ENCODE measurements at regions not wholly inside any gene's neighbourhood (a gene's known extent, or its start where the extent isn't known, plus 50 kb on each side); places are given as distances from the start of the nearest gene placed in this dataset.
"Not testable (repeated sequence)": the region's sequence is repeated elsewhere in the genome, so short reads cannot be mapped to it uniquely, and the experiment has no call there.

DNA sequence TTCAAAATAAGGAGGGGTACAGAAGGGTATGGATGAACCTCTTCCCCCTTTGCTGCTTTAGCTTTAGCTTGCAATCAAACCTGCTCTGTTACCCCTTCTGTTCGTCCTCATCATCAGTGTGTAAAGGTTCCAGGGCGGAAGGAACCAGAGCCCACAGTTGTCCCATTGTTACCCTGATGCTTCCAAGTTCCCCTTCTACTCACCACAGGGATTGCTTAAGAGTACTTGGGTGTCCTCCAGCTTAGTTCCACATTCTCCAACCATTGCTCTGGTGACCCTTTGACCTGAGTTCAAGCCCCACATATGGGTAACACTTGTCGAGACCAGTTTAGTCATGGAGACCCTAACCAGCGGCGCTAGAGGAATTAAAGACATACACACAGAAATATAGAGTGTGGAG, 1080.1 kb upstream of the ALCAM start:
- Mint-ChIP-seq H3K4me1 (peaks cover 3% of the 10 kb centered on the region), H3K27me3 (no peaks in the 10 kb centered on the region), H3K27ac (no peak overlapping the region), H3K36me3 (no peaks in the 10 kb centered on the region), H3K4me3 (no peak overlapping the region), H3K9me3 (peaks cover 15% of the 10 kb centered on the region)
- no peak for DNase-seq

- H3K36me3 Mint-ChIP-seq, result no peaks in the 10 kb centered on the region
- H3K4me1 Mint-ChIP-seq, result peaks cover 3% of the 10 kb centered on the region
- H3K27me3 Mint-ChIP-seq, result no peaks in the 10 kb centered on the region
- H3K9me3 Mint-ChIP-seq, result peaks cover 2% of the 10 kb centered on the region
- no peak for DNase-seq
- H3K4me3 Mint-ChIP-seq, result no peak overlapping the region
- H3K27ac Mint-ChIP-seq, result no peak overlapping the region
Observed at GRCh38 chr3:104291437-104291851, 1075.3 kb upstream of the ALCAM start.

DNA sequence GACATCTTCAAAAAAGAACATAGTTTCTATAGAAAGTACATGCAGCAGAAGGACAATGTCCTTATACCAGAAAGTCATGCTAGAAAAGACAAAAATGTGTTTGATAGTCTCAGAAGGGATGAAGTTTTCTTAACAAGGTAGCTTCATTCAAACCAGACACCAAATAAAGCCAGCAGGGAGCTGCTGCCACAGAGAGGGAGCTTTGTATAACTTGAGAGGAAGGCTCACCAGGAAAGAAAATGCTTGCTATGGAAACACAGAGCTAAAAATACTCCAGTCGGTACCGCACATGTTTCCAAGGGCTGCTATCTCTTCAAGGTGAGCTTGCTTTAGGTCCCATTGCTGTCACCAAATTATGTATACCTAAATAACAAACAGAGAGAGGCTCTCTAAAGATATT, 1074.8 kb upstream of the ALCAM start:
- H3K4me3 Mint-ChIP-seq, result no peak overlapping the region
- no peak for DNase-seq
- H3K27ac Mint-ChIP-seq, result no peak overlapping the region
- H3K36me3 Mint-ChIP-seq, result no peaks in the 10 kb centered on the region
- peaks cover 2% of the 10 kb centered on the region for H3K9me3 Mint-ChIP-seq
- H3K27me3 Mint-ChIP-seq, result no peaks in the 10 kb centered on the region
- peaks cover 3% of the 10 kb centered on the region for H3K4me1 Mint-ChIP-seq

GRCh38 chr3:104297617-104298016, 1069.1 kb upstream of the ALCAM start:
- DNase-seq, result no peak
- Mint-ChIP-seq H3K36me3 (no peaks in the 10 kb centered on the region), H3K27me3 (no peaks in the 10 kb centered on the region), H3K4me1 (no peaks in the 10 kb centered on the region), H3K27ac (no peak overlapping the region), H3K9me3 (peaks cover 2% of the 10 kb centered on the region), H3K4me3 (no peak overlapping the region)

DNA sequence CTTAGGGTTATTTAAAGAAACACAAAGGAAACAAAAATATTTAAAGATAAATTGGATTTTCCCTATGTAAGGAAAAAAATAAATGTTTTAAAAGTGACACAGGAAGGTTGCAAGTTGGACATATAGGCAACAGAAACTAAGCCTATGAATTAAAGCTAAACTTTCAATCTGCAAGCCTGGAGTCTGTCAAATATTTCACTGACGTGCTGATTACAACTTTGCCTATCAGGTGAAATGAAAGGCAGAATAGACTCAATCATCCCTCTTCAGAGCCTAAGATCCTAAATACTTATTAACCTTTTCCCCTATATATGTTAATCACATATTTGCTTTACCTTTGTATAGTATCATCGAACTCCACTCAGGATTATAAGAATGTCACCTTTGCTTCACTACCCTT, 1068.0 kb upstream of the ALCAM start:
- peaks cover 2% of the 10 kb centered on the region for H3K9me3 Mint-ChIP-seq
- DNase-seq, result no peak
- no peaks in the 10 kb centered on the region for H3K36me3 Mint-ChIP-seq
- H3K27ac Mint-ChIP-seq, result no peak overlapping the region
- no peaks in the 10 kb centered on the region for H3K4me1 Mint-ChIP-seq
- no peaks in the 10 kb centered on the region for H3K27me3 Mint-ChIP-seq
- H3K4me3 Mint-ChIP-seq, result no peak overlapping the region

- H3K4me1 Mint-ChIP-seq, result no peaks in the 10 kb centered on the region
- peaks cover 3% of the 10 kb centered on the region for H3K9me3 Mint-ChIP-seq
- H3K27ac Mint-ChIP-seq, result no peak overlapping the region
- H3K36me3 Mint-ChIP-seq, result no peaks in the 10 kb centered on the region
- no peak overlapping the region for H3K4me3 Mint-ChIP-seq
- DNase-seq, result no peak
- H3K27me3 Mint-ChIP-seq, result no peaks in the 10 kb centered on the region
Observed at GRCh38 chr3:104316118-104316517, 1050.6 kb upstream of the ALCAM start.

DNA sequence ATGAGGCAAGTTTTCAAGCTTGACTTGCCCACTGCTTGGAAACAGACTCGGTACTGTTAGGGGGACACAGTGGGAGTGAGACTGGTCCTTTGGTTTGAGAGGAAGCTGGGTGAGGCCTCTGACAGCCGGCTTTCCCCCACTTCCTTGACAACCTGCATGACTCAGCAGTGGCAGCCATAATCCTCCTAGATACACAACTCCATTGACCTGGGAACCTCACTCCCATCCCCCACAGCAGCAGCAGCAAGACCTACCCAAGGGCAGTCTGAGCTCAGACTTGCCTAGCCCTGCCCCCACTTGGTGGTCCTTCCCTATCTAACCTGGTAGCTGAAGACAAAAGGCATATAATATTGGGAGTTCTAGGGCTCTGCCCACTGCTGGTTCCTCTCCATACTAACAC, 1043.5 kb upstream of the ALCAM start:
- H3K27me3 Mint-ChIP-seq, result no peaks in the 10 kb centered on the region
- H3K9me3 Mint-ChIP-seq, result peaks cover 12% of the 10 kb centered on the region
- no peak overlapping the region for H3K27ac Mint-ChIP-seq
- H3K36me3 Mint-ChIP-seq, result no peaks in the 10 kb centered on the region
- DNase-seq, result no peak
- no peaks in the 10 kb centered on the region for H3K4me1 Mint-ChIP-seq
- no peak overlapping the region for H3K4me3 Mint-ChIP-seq

DNA sequence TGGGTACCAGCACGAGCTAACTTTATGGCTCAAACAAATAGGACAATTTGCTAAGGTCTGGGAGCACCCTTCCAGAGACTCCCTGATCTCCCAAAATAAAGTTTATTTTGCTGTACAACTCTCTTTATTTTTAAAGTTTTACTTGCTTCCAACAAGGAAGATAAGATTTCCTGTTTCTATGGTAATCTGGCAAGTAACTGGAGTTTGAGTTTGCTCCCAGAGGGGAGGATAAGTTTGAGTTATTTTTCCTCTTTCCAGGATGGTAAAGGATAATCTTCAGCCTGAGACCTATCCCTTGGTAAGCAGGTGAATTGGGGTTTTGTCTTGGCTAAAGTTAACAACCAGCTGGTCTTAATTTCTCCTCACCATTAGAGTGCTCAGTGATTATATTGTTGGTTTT, 1019.4 kb upstream of the ALCAM start:
- no peaks in the 10 kb centered on the region for H3K27me3 Mint-ChIP-seq
- H3K4me1 Mint-ChIP-seq, result no peaks in the 10 kb centered on the region
- H3K9me3 Mint-ChIP-seq, result no peaks in the 10 kb centered on the region
- no peak overlapping the region for H3K4me3 Mint-ChIP-seq
- no peaks in the 10 kb centered on the region for H3K36me3 Mint-ChIP-seq
- H3K27ac Mint-ChIP-seq, result no peak overlapping the region
- no peak for DNase-seq

- H3K4me1 Mint-ChIP-seq, result no peaks in the 10 kb centered on the region
- peaks cover 4% of the 10 kb centered on the region for H3K9me3 Mint-ChIP-seq
- no peak overlapping the region for H3K4me3 Mint-ChIP-seq
- H3K36me3 Mint-ChIP-seq, result no peaks in the 10 kb centered on the region
- H3K27ac Mint-ChIP-seq, result no peak overlapping the region
- H3K27me3 Mint-ChIP-seq, result no peaks in the 10 kb centered on the region
- DNase-seq, result no peak
Observed at GRCh38 chr3:104349836-104350235, 1016.9 kb upstream of the ALCAM start.

DNA sequence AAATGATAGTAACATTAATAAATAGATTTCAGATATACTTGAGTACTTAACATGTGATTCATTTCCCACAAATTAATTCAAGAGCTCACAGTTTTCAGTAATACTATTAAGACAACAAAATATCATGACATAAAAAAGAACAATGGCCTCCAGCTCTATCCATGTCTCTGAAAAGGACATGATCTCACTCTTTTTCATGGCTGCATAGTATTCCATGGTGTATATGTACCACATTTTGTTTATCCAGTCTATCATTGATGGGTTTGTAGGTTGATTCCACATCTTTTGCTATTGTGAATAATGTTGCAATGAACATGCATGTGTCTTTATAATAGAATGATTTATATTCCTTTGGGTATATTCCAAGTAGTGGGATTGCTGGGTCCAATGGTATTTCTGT, 1012.8 kb upstream of the ALCAM start:
- Mint-ChIP-seq H3K36me3 (no peaks in the 10 kb centered on the region), H3K4me3 (no peak overlapping the region), H3K9me3 (peaks cover 4% of the 10 kb centered on the region), H3K27me3 (no peaks in the 10 kb centered on the region), H3K27ac (no peak overlapping the region), H3K4me1 (no peaks in the 10 kb centered on the region)
- DNase-seq, result no peak

- Mint-ChIP-seq H3K9me3 (peaks cover under 1% of the 10 kb centered on the region), H3K27me3 (no peaks in the 10 kb centered on the region), H3K4me3 (no peak overlapping the region), H3K36me3 (no peaks in the 10 kb centered on the region), H3K4me1 (no peaks in the 10 kb centered on the region), H3K27ac (no peak overlapping the region)
- DNase-seq, result no peak
Observed at GRCh38 chr3:104359546-104359945, 1007.2 kb upstream of the ALCAM start.

DNA sequence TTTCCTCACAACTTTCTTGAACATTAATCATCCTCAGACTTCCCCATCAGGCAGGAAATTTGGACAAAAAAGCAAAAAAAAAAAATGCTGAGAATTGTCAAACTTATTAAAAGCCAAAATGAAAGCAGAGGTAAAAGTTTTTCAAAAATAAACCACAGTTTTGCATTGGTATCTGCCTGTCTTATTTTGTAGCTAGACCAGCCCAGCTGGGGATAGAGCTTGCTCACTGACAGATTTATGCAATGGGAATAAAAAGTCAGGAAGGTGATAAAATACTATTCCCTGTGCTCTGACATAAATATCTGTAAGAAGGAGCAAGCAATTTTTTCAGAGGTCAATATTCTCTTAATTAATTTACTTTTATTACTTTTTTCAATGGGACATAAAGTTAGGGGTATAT, 1006.7 kb upstream of the ALCAM start:
- Mint-ChIP-seq H3K9me3 (no peaks in the 10 kb centered on the region), H3K4me1 (no peaks in the 10 kb centered on the region), H3K27ac (no peak overlapping the region), H3K27me3 (no peaks in the 10 kb centered on the region), H3K36me3 (no peaks in the 10 kb centered on the region), H3K4me3 (no peak overlapping the region)
- DNase-seq, result no peak

GRCh38 chr3:104361748-104362147, 1005.0 kb upstream of the ALCAM start:
- H3K4me1 Mint-ChIP-seq, H3K36me3 Mint-ChIP-seq, H3K4me3 Mint-ChIP-seq, H3K27me3 Mint-ChIP-seq, H3K27ac Mint-ChIP-seq, H3K9me3 Mint-ChIP-seq, DNase-seq: not testable (repeated sequence)

DNA sequence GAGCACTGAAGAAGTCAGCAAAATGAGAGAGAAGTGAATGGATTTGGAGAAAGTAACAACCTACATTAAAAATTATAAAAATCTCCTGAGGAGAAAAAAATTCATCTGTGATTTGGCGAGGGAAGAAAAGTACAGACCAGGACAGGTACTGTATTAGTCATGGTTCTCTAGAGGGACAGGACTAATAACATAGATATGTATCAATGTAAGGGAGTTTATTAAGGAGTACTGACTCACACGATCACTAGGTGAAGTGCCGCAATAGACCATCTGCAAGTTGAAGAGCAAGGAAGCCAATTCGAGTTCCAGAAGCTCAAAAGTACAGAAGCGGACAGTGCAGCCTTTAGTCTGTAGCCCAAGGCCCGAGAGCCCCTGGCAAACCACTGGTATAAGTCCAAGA, 1004.4 kb upstream of the ALCAM start:
- no peaks in the 10 kb centered on the region for H3K4me1 Mint-ChIP-seq
- no peak for DNase-seq
- no peaks in the 10 kb centered on the region for H3K36me3 Mint-ChIP-seq
- H3K9me3 Mint-ChIP-seq, result no peaks in the 10 kb centered on the region
- no peak overlapping the region for H3K4me3 Mint-ChIP-seq
- H3K27ac Mint-ChIP-seq, result no peak overlapping the region
- no peaks in the 10 kb centered on the region for H3K27me3 Mint-ChIP-seq

DNA sequence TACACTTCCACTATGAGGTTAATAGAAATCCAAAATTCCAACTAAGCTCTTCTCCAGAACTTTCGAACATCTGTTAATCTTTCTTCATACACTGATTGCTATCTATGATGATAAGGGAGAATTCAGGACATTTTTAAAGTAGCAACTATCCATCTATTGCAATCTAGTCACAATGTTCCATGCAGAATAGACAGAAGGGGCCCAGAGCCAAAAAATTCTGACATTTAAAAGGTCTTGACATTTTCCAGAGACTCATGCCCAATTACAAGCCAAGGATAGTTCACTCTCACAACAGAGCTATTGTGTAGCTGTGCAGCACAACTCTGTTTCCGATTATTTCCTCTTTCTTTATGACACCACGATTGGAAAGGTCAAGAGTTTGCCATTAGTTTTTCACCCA, 999.7 kb upstream of the ALCAM start:
- Mint-ChIP-seq H3K4me3 (no peak overlapping the region), H3K9me3 (no peaks in the 10 kb centered on the region), H3K4me1 (no peaks in the 10 kb centered on the region), H3K36me3 (no peaks in the 10 kb centered on the region), H3K27ac (no peak overlapping the region), H3K27me3 (no peaks in the 10 kb centered on the region)
- DNase-seq, result no peak

DNA sequence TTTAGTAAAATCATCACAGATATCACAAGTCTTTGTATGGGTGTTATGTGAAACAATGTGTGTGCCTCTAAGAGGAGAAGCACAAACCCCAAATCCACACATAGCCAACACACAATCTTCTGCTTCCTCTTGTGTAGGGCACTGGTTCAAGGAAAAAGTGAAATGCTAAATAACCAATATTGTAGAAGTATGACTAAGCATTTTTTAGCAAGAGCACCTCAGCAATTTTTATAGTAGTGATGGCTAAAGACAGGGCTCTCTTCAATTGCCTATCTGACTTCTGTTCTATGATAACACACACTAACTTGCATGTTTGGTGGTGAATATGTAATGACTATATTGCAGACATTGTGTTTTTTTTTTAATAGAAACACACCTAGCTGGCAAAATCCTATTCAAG, 997.9 kb upstream of the ALCAM start:
- Mint-ChIP-seq H3K27me3 (no peaks in the 10 kb centered on the region), H3K4me3 (no peak overlapping the region), H3K27ac (no peak overlapping the region), H3K36me3 (no peaks in the 10 kb centered on the region), H3K9me3 (no peaks in the 10 kb centered on the region), H3K4me1 (no peaks in the 10 kb centered on the region)
- no peak for DNase-seq

DNA sequence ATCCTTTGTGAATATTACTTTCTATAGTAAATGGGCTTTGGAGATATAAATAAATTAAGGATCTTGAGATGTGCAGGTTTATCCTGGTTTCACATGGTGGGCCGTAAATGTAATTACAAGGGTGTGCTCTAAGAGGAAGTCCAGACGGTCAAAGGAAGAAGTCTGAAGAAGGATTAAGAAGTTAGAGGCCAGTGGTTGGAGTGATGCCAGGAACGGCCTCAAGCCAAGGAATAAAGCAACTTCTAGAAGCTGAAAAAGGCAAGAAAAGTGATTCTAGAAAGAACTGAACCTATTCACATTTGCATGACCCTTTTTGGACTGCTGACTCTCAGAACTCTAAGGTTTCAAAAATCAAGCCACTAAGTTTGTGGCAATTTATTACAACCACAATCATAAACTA, 981.3 kb upstream of the ALCAM start:
- Mint-ChIP-seq H3K4me3 (no peak overlapping the region), H3K36me3 (no peaks in the 10 kb centered on the region), H3K27me3 (no peaks in the 10 kb centered on the region), H3K27ac (no peak overlapping the region), H3K4me1 (no peaks in the 10 kb centered on the region), H3K9me3 (peaks cover 2% of the 10 kb centered on the region)
- no peak for DNase-seq

Measured in activated naive CD8-positive, alpha-beta T cell treated with anti-CD3 and anti-CD28 coated beads for 36 hours (primary cell).